A673 (cell line): ENCODE measurements at regions not wholly inside any gene's neighbourhood (a gene's known extent, or its start where the extent isn't known, plus 50 kb on each side); places are given as distances from the start of the nearest gene placed in this dataset.

Experiments used
- EZH2 ChIP-seq: fragments of 200-600 bp; sonication (generic); IDR thresholded peaks from 2 replicates; pipeline ENCODE4 v1.6.1; 2017; ENCODE audit warnings: borderline replicate concordance, low read depth, mild to moderate bottlenecking, mixed read lengths, antibody characterized with exemption, low read length; ENCODE audit not compliant: poor library complexity, severe bottlenecking
- TF ChIP-seq, protein P1 (sequence below): fragments of 300-800, 200-600 bp; sonication (generic); conservative IDR thresholded peaks from 2 replicates; pipeline ENCODE4 v1.5.1; 2017; ENCODE audit warnings: low read depth, mild to moderate bottlenecking, antibody characterized with exemption, low read length, moderate library complexity, mixed read lengths

DNA sequence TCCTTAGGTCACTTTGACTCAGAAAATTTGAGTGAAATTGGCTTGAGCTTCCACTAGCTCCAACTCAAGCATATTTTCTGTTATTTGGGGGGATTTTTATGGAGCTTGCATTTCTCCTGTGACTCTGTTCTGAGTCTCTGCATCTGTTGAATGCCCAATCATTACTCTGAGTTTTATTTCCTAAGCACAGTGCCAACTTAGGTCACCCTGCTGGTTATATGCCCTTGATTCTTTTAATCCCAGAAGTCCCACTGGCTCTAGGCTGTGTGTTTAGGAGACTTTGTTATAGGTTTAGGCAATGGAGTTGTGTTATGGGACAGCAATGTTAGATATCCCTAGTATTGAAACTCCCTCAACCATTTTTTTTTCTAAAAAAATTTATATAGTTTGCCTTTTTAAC, 198.2 kb upstream of the DTNA start:
- TF ChIP-seq, protein P1, sequence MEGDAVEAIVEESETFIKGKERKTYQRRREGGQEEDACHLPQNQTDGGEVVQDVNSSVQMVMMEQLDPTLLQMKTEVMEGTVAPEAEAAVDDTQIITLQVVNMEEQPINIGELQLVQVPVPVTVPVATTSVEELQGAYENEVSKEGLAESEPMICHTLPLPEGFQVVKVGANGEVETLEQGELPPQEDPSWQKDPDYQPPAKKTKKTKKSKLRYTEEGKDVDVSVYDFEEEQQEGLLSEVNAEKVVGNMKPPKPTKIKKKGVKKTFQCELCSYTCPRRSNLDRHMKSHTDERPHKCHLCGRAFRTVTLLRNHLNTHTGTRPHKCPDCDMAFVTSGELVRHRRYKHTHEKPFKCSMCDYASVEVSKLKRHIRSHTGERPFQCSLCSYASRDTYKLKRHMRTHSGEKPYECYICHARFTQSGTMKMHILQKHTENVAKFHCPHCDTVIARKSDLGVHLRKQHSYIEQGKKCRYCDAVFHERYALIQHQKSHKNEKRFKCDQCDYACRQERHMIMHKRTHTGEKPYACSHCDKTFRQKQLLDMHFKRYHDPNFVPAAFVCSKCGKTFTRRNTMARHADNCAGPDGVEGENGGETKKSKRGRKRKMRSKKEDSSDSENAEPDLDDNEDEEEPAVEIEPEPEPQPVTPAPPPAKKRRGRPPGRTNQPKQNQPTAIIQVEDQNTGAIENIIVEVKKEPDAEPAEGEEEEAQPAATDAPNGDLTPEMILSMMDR = no peak
- no peak for TF ChIP-seq EZH2
